ENCODE measurements at regions not wholly inside any gene's neighbourhood (a gene's known extent, or its start where the extent isn't known, plus 50 kb on each side); places are given as distances from the start of the nearest gene placed in this dataset.

- DNase-seq = no peak
Observed at GRCh38 chr5:53422539-53422938, 57.9 kb upstream of the FST start.

GRCh38 chr5:53423724-53424123 lies 56.7 kb upstream of the FST start:
- DNase-seq = no peak

- DNase-seq = no peak
Observed at GRCh38 chr5:53424686-53425615, 55.5 kb upstream of the FST start.

DNA sequence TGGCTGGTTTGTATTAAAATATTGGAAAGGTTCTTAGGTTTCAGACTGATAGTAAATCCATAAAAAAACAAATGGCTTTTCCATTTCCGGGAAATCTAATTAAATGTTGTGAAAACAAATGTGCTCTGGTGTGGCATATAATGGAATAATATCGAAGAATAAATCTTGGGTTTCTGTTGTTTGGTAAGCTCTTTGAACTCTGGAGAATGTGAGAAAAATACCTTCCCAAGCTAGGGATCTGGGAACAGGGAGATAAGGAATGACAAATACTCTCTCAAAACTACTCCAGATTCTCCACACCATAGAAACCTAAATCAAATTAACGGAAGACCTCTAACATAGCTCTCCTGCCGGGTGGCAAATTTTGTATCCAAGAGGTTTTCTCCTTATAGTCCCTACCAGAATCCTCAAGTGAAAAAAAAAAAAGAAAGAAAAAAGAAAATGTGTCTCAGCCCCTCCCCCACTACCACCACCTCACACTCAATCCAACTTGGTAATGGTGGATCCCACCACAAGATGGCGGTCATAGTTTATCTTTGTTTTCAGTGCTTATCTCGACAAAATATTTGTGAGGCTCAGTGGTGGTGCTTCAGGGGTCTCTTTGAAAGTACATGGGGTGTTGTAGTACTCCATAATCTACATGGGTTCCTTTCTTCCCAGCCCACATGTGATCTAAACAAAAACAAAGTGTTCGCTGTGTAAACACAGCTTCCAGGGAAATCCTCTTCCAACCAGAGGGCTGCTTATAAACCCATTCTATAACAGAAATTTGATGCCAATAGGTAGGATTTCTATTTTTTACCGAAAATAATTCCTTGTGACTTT lies 54.5 kb upstream of the FST start:
- DNase-seq = peak; percentile 72

DNA sequence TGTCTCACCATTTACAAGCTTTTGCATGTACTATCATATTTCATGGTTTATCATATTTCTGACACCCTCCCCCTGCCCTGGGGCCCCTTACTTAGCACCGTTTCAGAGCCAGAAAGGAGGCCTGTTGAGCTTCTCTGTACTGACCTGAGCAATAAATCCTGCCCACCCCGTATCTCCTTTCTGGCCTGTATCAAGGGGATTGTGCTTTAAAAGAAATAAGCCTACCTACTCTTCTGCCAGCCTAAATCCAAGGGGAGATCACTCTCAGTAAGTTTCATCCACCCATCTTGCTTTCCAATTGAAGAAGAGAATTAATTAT lies 54.0 kb upstream of the FST start:
- DNase-seq = peak; percentile 0

- DNase-seq = peak; percentile 20
Observed at GRCh38 chr5:53426878-53427277, 53.6 kb upstream of the FST start.

- DNase-seq = no peak
Observed at GRCh38 chr5:53427965-53428364, 52.5 kb upstream of the FST start.

GRCh38 chr5:53429706-53430105 lies 50.7 kb upstream of the FST start:
- DNase-seq = no peak

GRCh38 chr5:53430618-53431252 lies 49.7 kb upstream of the FST start:
- peak; percentile 4 for DNase-seq
